ENCODE measurements at regions not wholly inside any gene's neighbourhood (a gene's known extent, or its start where the extent isn't known, plus 50 kb on each side); places are given as distances from the start of the nearest gene placed in this dataset.

- Histone ChIP-seq H3K9me3 (ENCODE audit: low read depth, low read length) (no peaks in the 10 kb centered on the region), H3K4me1 (ENCODE audit: insufficient read depth, low read length) (no peaks in the 10 kb centered on the region), H3K27me3 (ENCODE audit: insufficient read depth, low read length) (no peaks in the 10 kb centered on the region), H3K4me3 (ENCODE audit: low read length) (no peak overlapping the region)
These were observed 886.4 kb downstream of the BRD1 start for GRCh38 chr22:48941033-48941902.

GRCh38 chr22:48940266-48941032, 887.2 kb downstream of the BRD1 start:
- no peaks in the 10 kb centered on the region for H3K27me3 ChIP-seq (ENCODE audit: insufficient read depth, low read length)
- H3K4me3 ChIP-seq (ENCODE audit: low read length), result no peak overlapping the region
- H3K4me1 ChIP-seq (ENCODE audit: insufficient read depth, low read length), result no peaks in the 10 kb centered on the region
- H3K9me3 ChIP-seq (ENCODE audit: low read depth, low read length), result no peaks in the 10 kb centered on the region

- Histone ChIP-seq H3K4me3 (ENCODE audit: low read length) (no peak overlapping the region), H3K4me1 (ENCODE audit: insufficient read depth, low read length) (no peaks in the 10 kb centered on the region), H3K9me3 (ENCODE audit: low read depth, low read length) (peaks cover 2% of the 10 kb centered on the region), H3K27me3 (ENCODE audit: insufficient read depth, low read length) (no peaks in the 10 kb centered on the region)
These were observed 888.0 kb downstream of the BRD1 start for GRCh38 chr22:48939441-48940265.

- Histone ChIP-seq H3K9me3 (ENCODE audit: low read depth, low read length) (peaks cover 7% of the 10 kb centered on the region), H3K4me3 (ENCODE audit: low read length) (no peak overlapping the region), H3K4me1 (ENCODE audit: insufficient read depth, low read length) (no peaks in the 10 kb centered on the region), H3K27me3 (ENCODE audit: insufficient read depth, low read length) (no peaks in the 10 kb centered on the region)
These were observed 888.9 kb downstream of the BRD1 start for GRCh38 chr22:48938741-48939140.

- Histone ChIP-seq H3K4me1 (ENCODE audit: insufficient read depth, low read length) (no peaks in the 10 kb centered on the region), H3K9me3 (ENCODE audit: low read depth, low read length) (peaks cover 7% of the 10 kb centered on the region), H3K27me3 (ENCODE audit: insufficient read depth, low read length) (no peaks in the 10 kb centered on the region), H3K4me3 (ENCODE audit: low read length) (no peak overlapping the region)
These were observed 890.5 kb downstream of the BRD1 start for GRCh38 chr22:48937032-48937639.

- Histone ChIP-seq H3K27me3 (ENCODE audit: insufficient read depth, low read length) (no peaks in the 10 kb centered on the region), H3K4me1 (ENCODE audit: insufficient read depth, low read length) (no peaks in the 10 kb centered on the region), H3K9me3 (ENCODE audit: low read depth, low read length) (peaks cover 7% of the 10 kb centered on the region), H3K4me3 (ENCODE audit: low read length) (no peak overlapping the region)
These were observed 891.3 kb downstream of the BRD1 start for GRCh38 chr22:48936391-48936790.

GRCh38 chr22:48934446-48934845, 893.2 kb downstream of the BRD1 start:
- H3K4me1 ChIP-seq (ENCODE audit: insufficient read depth, low read length), result no peaks in the 10 kb centered on the region
- peaks cover 7% of the 10 kb centered on the region for H3K9me3 ChIP-seq (ENCODE audit: low read depth, low read length)
- no peaks in the 10 kb centered on the region for H3K27me3 ChIP-seq (ENCODE audit: insufficient read depth, low read length)
- no peak overlapping the region for H3K4me3 ChIP-seq (ENCODE audit: low read length)

- no peak overlapping the region for H3K4me3 ChIP-seq (ENCODE audit: low read length)
- H3K9me3 ChIP-seq (ENCODE audit: low read depth, low read length), result peaks cover 7% of the 10 kb centered on the region
- H3K4me1 ChIP-seq (ENCODE audit: insufficient read depth, low read length), result no peaks in the 10 kb centered on the region
- H3K27me3 ChIP-seq (ENCODE audit: insufficient read depth, low read length), result no peaks in the 10 kb centered on the region
These were observed 896.2 kb downstream of the BRD1 start for GRCh38 chr22:48931452-48931851.

GRCh38 chr22:48929276-48929790, 898.3 kb downstream of the BRD1 start:
- peaks cover 2% of the 10 kb centered on the region for H3K9me3 ChIP-seq (ENCODE audit: low read depth, low read length)
- H3K27me3 ChIP-seq (ENCODE audit: insufficient read depth, low read length), result no peaks in the 10 kb centered on the region
- H3K4me1 ChIP-seq (ENCODE audit: insufficient read depth, low read length), result no peaks in the 10 kb centered on the region
- no peak overlapping the region for H3K4me3 ChIP-seq (ENCODE audit: low read length)

GRCh38 chr22:48927591-48927990, 900.1 kb downstream of the BRD1 start:
- Histone ChIP-seq H3K9me3 (ENCODE audit: low read depth, low read length) (no peaks in the 10 kb centered on the region), H3K4me3 (ENCODE audit: low read length) (no peak overlapping the region), H3K27me3 (ENCODE audit: insufficient read depth, low read length) (no peaks in the 10 kb centered on the region), H3K4me1 (ENCODE audit: insufficient read depth, low read length) (no peaks in the 10 kb centered on the region)

- Histone ChIP-seq H3K9me3 (ENCODE audit: low read depth, low read length) (no peaks in the 10 kb centered on the region), H3K4me3 (ENCODE audit: low read length) (no peak overlapping the region), H3K4me1 (ENCODE audit: insufficient read depth, low read length) (no peaks in the 10 kb centered on the region), H3K27me3 (ENCODE audit: insufficient read depth, low read length) (no peaks in the 10 kb centered on the region)
These were observed 901.0 kb downstream of the BRD1 start for GRCh38 chr22:48926643-48927042.

- H3K27me3 ChIP-seq (ENCODE audit: insufficient read depth, low read length), result no peaks in the 10 kb centered on the region
- H3K4me3 ChIP-seq (ENCODE audit: low read length), result no peak overlapping the region
- H3K4me1 ChIP-seq (ENCODE audit: insufficient read depth, low read length), result no peaks in the 10 kb centered on the region
These were observed 901.5 kb downstream of the BRD1 start for GRCh38 chr22:48926136-48926535.

GRCh38 chr22:48925450-48925849, 902.2 kb downstream of the BRD1 start:
- no peaks in the 10 kb centered on the region for H3K4me1 ChIP-seq (ENCODE audit: insufficient read depth, low read length)
- H3K27me3 ChIP-seq (ENCODE audit: insufficient read depth, low read length), result no peaks in the 10 kb centered on the region
- H3K9me3 ChIP-seq (ENCODE audit: low read depth, low read length), result no peaks in the 10 kb centered on the region
- H3K4me3 ChIP-seq (ENCODE audit: low read length), result no peak overlapping the region

More at GRCh38 chr22:48926136-48926535, 901.5 kb downstream of the BRD1 start:
- H3K9me3 ChIP-seq (ENCODE audit: low read depth, low read length), result no peaks in the 10 kb centered on the region

- Histone ChIP-seq H3K4me1 (ENCODE audit: insufficient read depth, low read length) (no peaks in the 10 kb centered on the region), H3K4me3 (ENCODE audit: low read length) (no peak overlapping the region), H3K27me3 (ENCODE audit: insufficient read depth, low read length) (no peaks in the 10 kb centered on the region), H3K9me3 (ENCODE audit: low read depth, low read length) (no peaks in the 10 kb centered on the region)
These were observed 903.7 kb downstream of the BRD1 start for GRCh38 chr22:48923996-48924395.

Measured in mononuclear cell (primary cell).